ENCODE measurements at regions not wholly inside any gene's neighbourhood (a gene's known extent, or its start where the extent isn't known, plus 50 kb on each side); places are given as distances from the start of the nearest gene placed in this dataset.

DNA sequence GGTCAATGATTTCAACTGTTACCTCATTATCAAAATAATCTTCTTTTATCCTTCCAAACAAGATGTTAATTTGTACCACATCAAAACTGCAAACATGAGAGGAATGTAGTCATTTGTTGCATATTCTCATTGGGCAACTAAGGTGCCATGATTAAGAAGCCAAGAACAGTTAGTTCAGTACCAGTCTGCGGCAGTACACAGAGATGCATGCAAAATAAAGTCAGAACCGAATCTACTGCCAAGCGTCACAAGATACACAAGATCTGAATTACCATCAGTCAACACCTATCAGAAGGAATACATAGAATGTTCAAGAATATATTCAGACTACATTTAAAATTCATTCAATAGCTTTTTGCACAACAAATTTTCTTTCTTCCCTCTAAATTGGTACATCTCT lies 127.6 kb upstream of the SPATA12 start:
- TF ChIP-seq POLR2A (IDR thresholded peaks at IDR 0.05; ENCODE audit: extremely low read depth, insufficient read length): no peak
- TF ChIP-seq, protein P1, sequence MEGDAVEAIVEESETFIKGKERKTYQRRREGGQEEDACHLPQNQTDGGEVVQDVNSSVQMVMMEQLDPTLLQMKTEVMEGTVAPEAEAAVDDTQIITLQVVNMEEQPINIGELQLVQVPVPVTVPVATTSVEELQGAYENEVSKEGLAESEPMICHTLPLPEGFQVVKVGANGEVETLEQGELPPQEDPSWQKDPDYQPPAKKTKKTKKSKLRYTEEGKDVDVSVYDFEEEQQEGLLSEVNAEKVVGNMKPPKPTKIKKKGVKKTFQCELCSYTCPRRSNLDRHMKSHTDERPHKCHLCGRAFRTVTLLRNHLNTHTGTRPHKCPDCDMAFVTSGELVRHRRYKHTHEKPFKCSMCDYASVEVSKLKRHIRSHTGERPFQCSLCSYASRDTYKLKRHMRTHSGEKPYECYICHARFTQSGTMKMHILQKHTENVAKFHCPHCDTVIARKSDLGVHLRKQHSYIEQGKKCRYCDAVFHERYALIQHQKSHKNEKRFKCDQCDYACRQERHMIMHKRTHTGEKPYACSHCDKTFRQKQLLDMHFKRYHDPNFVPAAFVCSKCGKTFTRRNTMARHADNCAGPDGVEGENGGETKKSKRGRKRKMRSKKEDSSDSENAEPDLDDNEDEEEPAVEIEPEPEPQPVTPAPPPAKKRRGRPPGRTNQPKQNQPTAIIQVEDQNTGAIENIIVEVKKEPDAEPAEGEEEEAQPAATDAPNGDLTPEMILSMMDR (IDR thresholded peaks at IDR 0.05; ENCODE audit: low read depth, low read length): no peak
- TF ChIP-seq, protein P2, sequence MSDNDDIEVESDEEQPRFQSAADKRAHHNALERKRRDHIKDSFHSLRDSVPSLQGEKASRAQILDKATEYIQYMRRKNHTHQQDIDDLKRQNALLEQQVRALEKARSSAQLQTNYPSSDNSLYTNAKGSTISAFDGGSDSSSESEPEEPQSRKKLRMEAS (IDR thresholded peaks at IDR 0.05; ENCODE audit: low read depth, low read length): no peak
- TF ChIP-seq MYC (IDR thresholded peaks at IDR 0.05; ENCODE audit: low read depth, low read length): no peak

All from NB4 (cell line).